ENCODE measurements at regions not wholly inside any gene's neighbourhood (a gene's known extent, or its start where the extent isn't known, plus 50 kb on each side); places are given as distances from the start of the nearest gene placed in this dataset.

DNA sequence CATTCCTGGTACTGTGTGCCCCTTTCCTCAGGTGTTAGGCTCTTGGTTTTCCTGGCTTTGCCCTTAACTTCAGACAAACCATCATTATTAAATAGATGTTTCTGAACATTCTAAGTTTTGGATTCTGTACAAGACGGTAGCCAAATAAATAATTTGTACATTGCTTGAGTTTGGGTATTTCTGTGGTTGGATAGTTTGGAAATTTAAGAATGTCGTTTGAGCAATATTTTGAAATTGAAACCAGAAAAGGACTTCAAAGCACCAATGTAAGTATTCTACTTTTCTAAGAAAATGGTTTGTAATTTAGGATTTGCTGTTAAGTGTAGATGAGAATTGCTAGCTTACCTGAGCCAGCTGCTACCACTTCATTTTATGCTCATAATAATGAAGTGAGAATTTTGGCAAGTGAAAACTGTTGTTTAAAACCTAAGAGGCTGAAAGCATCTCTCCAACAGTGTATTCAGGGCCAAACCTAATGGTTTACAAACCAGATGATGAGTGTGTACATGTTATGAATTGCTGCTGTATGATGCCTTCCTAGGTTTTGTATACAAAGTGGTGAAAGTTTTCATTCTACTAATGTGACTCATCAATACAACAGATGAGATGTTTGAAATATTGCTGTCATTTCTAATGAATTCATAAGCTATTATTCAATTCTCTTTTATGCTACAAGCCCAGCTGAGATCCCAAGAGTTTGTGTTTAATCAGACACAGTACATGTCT is 181.5 kb upstream of the PRKD1 start:
- no TSS peak for BruUV-seq (replicated peaks)
- ATAC-seq (no peak), FAIRE-seq (no peak), DNase-seq (ENCODE audit: low read depth, low spot score) (no peak)
- ChIA-PET SMC1A (ENCODE audit: uncharacterized antibody, unreplicated experiment) (no interaction called here), CTCF (no interaction called here), RAD21 (ENCODE audit: unreplicated experiment) (no interaction called here), POLR2A (no interaction called here)
- no peaks in the 10 kb centered on the region for H3K79me2 ChIP-seq (ENCODE audit: control insufficient read depth, insufficient read depth, low read length)
- H3K4me3 ChIP-seq = no peak overlapping the region
- H3K9ac ChIP-seq (ENCODE audit: control insufficient read depth, insufficient read depth, low read length) = no peak overlapping the region
- in situ Hi-C loops (cut with MboI) (no loop called here), intact Hi-C loops (cut with micrococcal nuclease; ENCODE audit: unreplicated experiment) (no loop called here)
- no peak overlapping the region for H2AFZ ChIP-seq (ENCODE audit: control insufficient read depth, low read depth, low read length)
- H3K4me1 ChIP-seq (ENCODE audit: control insufficient read depth, insufficient read depth, low read length) = no peaks in the 10 kb centered on the region
- H4K20me1 ChIP-seq (ENCODE audit: control insufficient read depth, insufficient read depth) = no peaks in the 10 kb centered on the region
- no peaks in the 10 kb centered on the region for H3K9me3 ChIP-seq (replicated peaks; ENCODE audit: control insufficient read depth, insufficient read depth, low read length)
- H3K27ac ChIP-seq (ENCODE audit: control insufficient read depth, insufficient read depth) = no peak overlapping the region
- H3K27me3 ChIP-seq (replicated peaks in 1 of 2; ENCODE audit: control insufficient read depth in 2 of 2, insufficient read depth in 2 of 2, low read length in 1 of 2) = no peaks in the 10 kb centered on the region
- 15% methylated on average over 2 of the region's 2 CpGs for WGBS (ENCODE audit: insufficient coverage, insufficient replicate concordance, low lambda C conversion rate, missing lambda C conversion rate)
- H3K36me3 ChIP-seq (ENCODE audit: control insufficient read depth in 2 of 2, insufficient read depth in 2 of 2, low read length in 1 of 2) = no peaks in the 10 kb centered on the region
- no peak overlapping the region for H3K4me2 ChIP-seq (ENCODE audit: control insufficient read depth, insufficient read depth)
- TF ChIP-seq NBN (IDR thresholded peaks at IDR 0.05) (no peak), CHD2 (IDR thresholded peaks at IDR 0.05; ENCODE audit: borderline replicate concordance, low read depth, low read length) (no peak), SUPT20H (IDR thresholded peaks at IDR 0.05; ENCODE audit: borderline replicate concordance, control insufficient read depth, low read depth, low read length) (no peak), NR2C2 (IDR thresholded peaks at IDR 0.05; ENCODE audit: borderline replicate concordance, control insufficient read depth, insufficient read length, low read depth) (no peak), MEF2A (IDR thresholded peaks at IDR 0.05; ENCODE audit: insufficient read depth, low read depth, low read length) (no peak), LARP7 (IDR thresholded peaks at IDR 0.05) (no peak), ETV6 (conservative IDR thresholded peaks at IDR 0.05 in 1 of 2, IDR thresholded peaks at IDR 0.05 in 1 of 2; ENCODE audit: borderline replicate concordance in 1 of 2, low read depth in 1 of 2) (no peak)
- TF ChIP-seq, protein P1, sequence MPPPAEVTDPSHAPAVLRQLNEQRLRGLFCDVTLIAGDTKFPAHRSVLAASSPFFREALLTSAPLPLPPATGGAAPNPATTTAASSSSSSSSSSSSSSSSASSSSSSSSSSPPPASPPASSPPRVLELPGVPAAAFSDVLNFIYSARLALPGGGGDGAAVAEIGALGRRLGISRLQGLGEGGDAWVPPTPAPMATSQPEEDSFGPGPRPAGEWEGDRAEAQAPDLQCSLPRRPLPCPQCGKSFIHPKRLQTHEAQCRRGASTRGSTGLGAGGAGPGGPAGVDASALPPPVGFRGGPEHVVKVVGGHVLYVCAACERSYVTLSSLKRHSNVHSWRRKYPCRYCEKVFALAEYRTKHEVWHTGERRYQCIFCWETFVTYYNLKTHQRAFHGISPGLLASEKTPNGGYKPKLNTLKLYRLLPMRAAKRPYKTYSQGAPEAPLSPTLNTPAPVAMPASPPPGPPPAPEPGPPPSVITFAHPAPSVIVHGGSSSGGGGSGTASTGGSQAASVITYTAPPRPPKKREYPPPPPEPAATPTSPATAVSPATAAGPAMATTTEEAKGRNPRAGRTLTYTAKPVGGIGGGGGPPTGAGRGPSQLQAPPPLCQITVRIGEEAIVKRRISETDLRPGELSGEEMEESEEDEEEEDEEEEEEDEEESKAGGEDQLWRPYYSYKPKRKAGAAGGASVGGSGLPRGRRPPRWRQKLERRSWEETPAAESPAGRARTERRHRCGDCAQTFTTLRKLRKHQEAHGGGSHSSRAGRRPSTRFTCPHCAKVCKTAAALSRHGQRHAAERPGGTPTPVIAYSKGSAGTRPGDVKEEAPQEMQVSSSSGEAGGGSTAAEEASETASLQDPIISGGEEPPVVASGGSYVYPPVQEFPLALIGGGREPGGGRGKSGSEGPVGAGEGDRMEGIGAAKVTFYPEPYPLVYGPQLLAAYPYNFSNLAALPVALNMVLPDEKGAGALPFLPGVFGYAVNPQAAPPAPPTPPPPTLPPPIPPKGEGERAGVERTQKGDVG (CRISPR knock-in tag; IDR thresholded peaks at IDR 0.05) = no peak
- TF ChIP-seq, protein P2, sequence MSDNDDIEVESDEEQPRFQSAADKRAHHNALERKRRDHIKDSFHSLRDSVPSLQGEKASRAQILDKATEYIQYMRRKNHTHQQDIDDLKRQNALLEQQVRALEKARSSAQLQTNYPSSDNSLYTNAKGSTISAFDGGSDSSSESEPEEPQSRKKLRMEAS (IDR thresholded peaks at IDR 0.05; ENCODE audit: low read depth, low read length) = no peak
- TF ChIP-seq, protein P3, sequence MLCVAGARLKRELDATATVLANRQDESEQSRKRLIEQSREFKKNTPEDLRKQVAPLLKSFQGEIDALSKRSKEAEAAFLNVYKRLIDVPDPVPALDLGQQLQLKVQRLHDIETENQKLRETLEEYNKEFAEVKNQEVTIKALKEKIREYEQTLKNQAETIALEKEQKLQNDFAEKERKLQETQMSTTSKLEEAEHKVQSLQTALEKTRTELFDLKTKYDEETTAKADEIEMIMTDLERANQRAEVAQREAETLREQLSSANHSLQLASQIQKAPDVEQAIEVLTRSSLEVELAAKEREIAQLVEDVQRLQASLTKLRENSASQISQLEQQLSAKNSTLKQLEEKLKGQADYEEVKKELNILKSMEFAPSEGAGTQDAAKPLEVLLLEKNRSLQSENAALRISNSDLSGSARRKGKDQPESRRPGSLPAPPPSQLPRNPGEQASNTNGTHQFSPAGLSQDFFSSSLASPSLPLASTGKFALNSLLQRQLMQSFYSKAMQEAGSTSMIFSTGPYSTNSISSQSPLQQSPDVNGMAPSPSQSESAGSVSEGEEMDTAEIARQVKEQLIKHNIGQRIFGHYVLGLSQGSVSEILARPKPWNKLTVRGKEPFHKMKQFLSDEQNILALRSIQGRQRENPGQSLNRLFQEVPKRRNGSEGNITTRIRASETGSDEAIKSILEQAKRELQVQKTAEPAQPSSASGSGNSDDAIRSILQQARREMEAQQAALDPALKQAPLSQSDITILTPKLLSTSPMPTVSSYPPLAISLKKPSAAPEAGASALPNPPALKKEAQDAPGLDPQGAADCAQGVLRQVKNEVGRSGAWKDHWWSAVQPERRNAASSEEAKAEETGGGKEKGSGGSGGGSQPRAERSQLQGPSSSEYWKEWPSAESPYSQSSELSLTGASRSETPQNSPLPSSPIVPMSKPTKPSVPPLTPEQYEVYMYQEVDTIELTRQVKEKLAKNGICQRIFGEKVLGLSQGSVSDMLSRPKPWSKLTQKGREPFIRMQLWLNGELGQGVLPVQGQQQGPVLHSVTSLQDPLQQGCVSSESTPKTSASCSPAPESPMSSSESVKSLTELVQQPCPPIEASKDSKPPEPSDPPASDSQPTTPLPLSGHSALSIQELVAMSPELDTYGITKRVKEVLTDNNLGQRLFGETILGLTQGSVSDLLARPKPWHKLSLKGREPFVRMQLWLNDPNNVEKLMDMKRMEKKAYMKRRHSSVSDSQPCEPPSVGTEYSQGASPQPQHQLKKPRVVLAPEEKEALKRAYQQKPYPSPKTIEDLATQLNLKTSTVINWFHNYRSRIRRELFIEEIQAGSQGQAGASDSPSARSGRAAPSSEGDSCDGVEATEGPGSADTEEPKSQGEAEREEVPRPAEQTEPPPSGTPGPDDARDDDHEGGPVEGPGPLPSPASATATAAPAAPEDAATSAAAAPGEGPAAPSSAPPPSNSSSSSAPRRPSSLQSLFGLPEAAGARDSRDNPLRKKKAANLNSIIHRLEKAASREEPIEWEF (IDR thresholded peaks at IDR 0.05; ENCODE audit: insufficient replicate concordance, low read depth, low read length) = no peak
- TF ChIP-seq, protein P4, sequence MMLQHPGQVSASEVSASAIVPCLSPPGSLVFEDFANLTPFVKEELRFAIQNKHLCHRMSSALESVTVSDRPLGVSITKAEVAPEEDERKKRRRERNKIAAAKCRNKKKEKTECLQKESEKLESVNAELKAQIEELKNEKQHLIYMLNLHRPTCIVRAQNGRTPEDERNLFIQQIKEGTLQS (IDR thresholded peaks at IDR 0.05; ENCODE audit: borderline replicate concordance, extremely low read depth, low read depth, low read length) = no peak
- TF ChIP-seq, protein P5, sequence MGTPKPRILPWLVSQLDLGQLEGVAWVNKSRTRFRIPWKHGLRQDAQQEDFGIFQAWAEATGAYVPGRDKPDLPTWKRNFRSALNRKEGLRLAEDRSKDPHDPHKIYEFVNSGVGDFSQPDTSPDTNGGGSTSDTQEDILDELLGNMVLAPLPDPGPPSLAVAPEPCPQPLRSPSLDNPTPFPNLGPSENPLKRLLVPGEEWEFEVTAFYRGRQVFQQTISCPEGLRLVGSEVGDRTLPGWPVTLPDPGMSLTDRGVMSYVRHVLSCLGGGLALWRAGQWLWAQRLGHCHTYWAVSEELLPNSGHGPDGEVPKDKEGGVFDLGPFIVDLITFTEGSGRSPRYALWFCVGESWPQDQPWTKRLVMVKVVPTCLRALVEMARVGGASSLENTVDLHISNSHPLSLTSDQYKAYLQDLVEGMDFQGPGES (IDR thresholded peaks at IDR 0.05) = no peak

All from GM12878 (cell line).